ENCODE measurements at regions not wholly inside any gene's neighbourhood (a gene's known extent, or its start where the extent isn't known, plus 50 kb on each side); places are given as distances from the start of the nearest gene placed in this dataset.

DNA sequence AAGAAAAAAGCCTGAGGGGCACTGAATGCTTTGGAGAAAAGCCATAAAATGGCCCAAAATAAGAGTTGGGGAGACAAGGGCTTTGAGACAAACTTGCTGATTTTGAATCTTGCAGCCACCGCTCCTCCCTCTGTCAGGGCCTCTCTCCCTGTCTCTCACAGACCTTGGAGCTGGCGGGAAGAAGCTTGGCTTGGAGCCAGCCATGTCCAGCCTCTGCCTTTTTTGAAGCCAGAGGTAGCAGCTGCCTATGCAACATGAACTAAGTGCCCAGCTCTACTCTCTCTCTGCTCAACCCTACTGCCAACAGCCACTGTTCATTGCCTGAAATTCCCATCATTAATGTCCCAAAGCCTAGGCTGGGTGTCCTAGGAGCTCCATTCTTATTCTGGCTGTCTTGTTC lies 63.7 kb upstream of the CTNNBL1 start:
- TF ChIP-seq POLR2AphosphoS5 (IDR thresholded peaks at IDR 0.05; ENCODE audit: low read depth) (no peak), EZH2phosphoT487 (IDR thresholded peaks at IDR 0.05; ENCODE audit: unreplicated experiment) (no peak), EZH2 (IDR thresholded peaks at IDR 0.05; ENCODE audit: low read depth, unreplicated experiment) (no peak), JUNB (IDR thresholded peaks at IDR 0.05; ENCODE audit: unreplicated experiment) (no peak), REST (IDR thresholded peaks at IDR 0.05; ENCODE audit: unreplicated experiment) (no peak), ETS1 (IDR thresholded peaks at IDR 0.05) (no peak), STAT1 (IDR thresholded peaks at IDR 0.05; ENCODE audit: unreplicated experiment) (no peak), ZNF331 (CRISPR knock-in tag; IDR thresholded peaks at IDR 0.05; ENCODE audit: low read depth) (no peak), CREB1 (CRISPR knock-in tag; IDR thresholded peaks at IDR 0.05; ENCODE audit: low read depth) (no peak), ZNF114 (CRISPR knock-in tag; IDR thresholded peaks at IDR 0.05) (no peak), NANOG (IDR thresholded peaks at IDR 0.05; ENCODE audit: borderline replicate concordance) (no peak)
- TF ChIP-seq, protein P1, sequence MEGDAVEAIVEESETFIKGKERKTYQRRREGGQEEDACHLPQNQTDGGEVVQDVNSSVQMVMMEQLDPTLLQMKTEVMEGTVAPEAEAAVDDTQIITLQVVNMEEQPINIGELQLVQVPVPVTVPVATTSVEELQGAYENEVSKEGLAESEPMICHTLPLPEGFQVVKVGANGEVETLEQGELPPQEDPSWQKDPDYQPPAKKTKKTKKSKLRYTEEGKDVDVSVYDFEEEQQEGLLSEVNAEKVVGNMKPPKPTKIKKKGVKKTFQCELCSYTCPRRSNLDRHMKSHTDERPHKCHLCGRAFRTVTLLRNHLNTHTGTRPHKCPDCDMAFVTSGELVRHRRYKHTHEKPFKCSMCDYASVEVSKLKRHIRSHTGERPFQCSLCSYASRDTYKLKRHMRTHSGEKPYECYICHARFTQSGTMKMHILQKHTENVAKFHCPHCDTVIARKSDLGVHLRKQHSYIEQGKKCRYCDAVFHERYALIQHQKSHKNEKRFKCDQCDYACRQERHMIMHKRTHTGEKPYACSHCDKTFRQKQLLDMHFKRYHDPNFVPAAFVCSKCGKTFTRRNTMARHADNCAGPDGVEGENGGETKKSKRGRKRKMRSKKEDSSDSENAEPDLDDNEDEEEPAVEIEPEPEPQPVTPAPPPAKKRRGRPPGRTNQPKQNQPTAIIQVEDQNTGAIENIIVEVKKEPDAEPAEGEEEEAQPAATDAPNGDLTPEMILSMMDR (conservative IDR thresholded peaks at IDR 0.05; ENCODE audit: low read depth in 2 of 2), result no peak

All from GM23338 (cell line).